DOHH2 (cell line): ENCODE measurements at regions not wholly inside any gene's neighbourhood (a gene's known extent, or its start where the extent isn't known, plus 50 kb on each side); places are given as distances from the start of the nearest gene placed in this dataset.

Experiments used
- H3F3A ChIP-seq: fragments of 200-600 bp; sonication (generic), shearing (Covaris generic); 2 replicates; pipeline ENCODE4 v1.6.0; 2016; ENCODE audit warnings: antibody characterized with exemption, mild to moderate bottlenecking; ENCODE audit not compliant: control insufficient read depth, insufficient read depth
- H3K27ac ChIP-seq: fragments of 200-600 bp; sonication (generic); 2 replicates; pipeline ENCODE4 v1.5.1; 2014; ENCODE audit warnings: low read depth, mild to moderate bottlenecking, low read length, moderate library complexity
- H3K27me3 ChIP-seq: fragments of 200-600 bp; sonication (generic); 2 replicates; pipeline ENCODE4 v1.6.1; 2014; ENCODE audit warnings: mild to moderate bottlenecking, low read length, mixed read lengths; ENCODE audit not compliant: control insufficient read depth
- H3K36me3 ChIP-seq: fragments of 200-600 bp; sonication (generic); 2 replicates; pipeline ENCODE4 v1.6.1; 2014; ENCODE audit warnings: mild to moderate bottlenecking, low read length, moderate library complexity, mixed read lengths; ENCODE audit not compliant: control insufficient read depth
- H3K4me1 ChIP-seq: fragments of 200-600 bp; sonication (generic); 2 replicates; pipeline ENCODE4 v1.6.1; 2014; ENCODE audit warnings: mild to moderate bottlenecking, low read length, mixed read lengths; ENCODE audit not compliant: control insufficient read depth
- H3K4me2 ChIP-seq: fragments of 200-600 bp; sonication (generic); 2 replicates; pipeline ENCODE4 v1.6.0; 2014; ENCODE audit warnings: mild to moderate bottlenecking, low read length, moderate library complexity
- H3K4me3 ChIP-seq: fragments of 200-600 bp; sonication (generic); 2 replicates; pipeline ENCODE4 v1.5.1; 2014; ENCODE audit warnings: mild to moderate bottlenecking, low read length, mixed read lengths
- H3K79me2 ChIP-seq: fragments of 200-600 bp; sonication (generic); 2 replicates; pipeline ENCODE4 v1.6.1; 2014; ENCODE audit warnings: mild to moderate bottlenecking, low read length, mixed read lengths; ENCODE audit not compliant: control insufficient read depth
- H3K9me2 ChIP-seq: fragments of 200-600 bp; sonication (generic); replicated peaks from 2 replicates; pipeline ENCODE4 v1.6.1; 2014; ENCODE audit warnings: mild to moderate bottlenecking, low read length, mixed read lengths; ENCODE audit not compliant: control insufficient read depth
- H3K9me3 ChIP-seq: fragments of 200-600 bp; sonication (generic); 2 replicates; pipeline ENCODE4 v1.6.1; 2014; ENCODE audit warnings: antibody characterized with exemption, low read length, mixed read lengths; ENCODE audit not compliant: control insufficient read depth, insufficient read depth
- H4K20me1 ChIP-seq: fragments of 200-600 bp; sonication (generic); 2 replicates; pipeline ENCODE4 v1.6.0; 2014; ENCODE audit warnings: low read depth, mild to moderate bottlenecking, antibody characterized with exemption, low read length, moderate library complexity; ENCODE audit not compliant: control insufficient read depth, insufficient read depth
- EZH2phosphoT487 ChIP-seq: fragments of 200-600 bp; sonication (generic); IDR thresholded peaks from 2 replicates; pipeline ENCODE4 v1.6.1; 2017; ENCODE audit warnings: borderline replicate concordance, mild to moderate bottlenecking, antibody characterized with exemption, low read length, moderate library complexity, mixed read lengths
- TF ChIP-seq, protein P1 (sequence below): fragments of 200-600 bp; sonication (generic); IDR thresholded peaks from one replicate; pipeline ENCODE4 v1.5.1; 2014; ENCODE audit warnings: antibody characterized with exemption, mild to moderate bottlenecking, low read depth, low read length; ENCODE audit not compliant: poor library complexity, severe bottlenecking

DNA sequence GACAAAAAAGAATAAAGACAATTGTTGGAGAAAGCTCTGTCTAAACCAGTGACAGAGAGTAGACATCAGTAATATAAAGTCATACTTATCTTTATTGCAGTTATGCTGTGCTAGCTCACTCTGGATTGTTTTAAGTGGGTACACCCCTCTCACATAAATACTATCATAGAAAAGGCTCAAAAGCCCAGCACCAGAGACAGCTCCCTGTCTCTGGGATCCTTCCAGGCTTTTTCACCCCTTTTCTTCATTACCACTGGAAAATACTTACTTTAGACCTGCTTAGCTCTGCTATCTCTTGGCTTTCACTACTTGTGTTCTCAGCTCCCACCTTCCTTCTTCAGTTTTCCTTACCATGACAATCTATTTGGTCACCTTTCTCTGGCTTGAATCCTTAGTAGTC, 259.1 kb upstream of the MINDY3 start:
- Histone ChIP-seq H3K9me2 (no peaks in the 10 kb centered on the region), H3K4me2 (no peak overlapping the region), H3K27me3 (no peaks in the 10 kb centered on the region), H3K36me3 (no peaks in the 10 kb centered on the region), H4K20me1 (no peaks in the 10 kb centered on the region), H3K9me3 (no peaks in the 10 kb centered on the region), H3F3A (no peaks in the 10 kb centered on the region), H3K79me2 (no peaks in the 10 kb centered on the region), H3K27ac (no peak overlapping the region), H3K4me3 (no peak overlapping the region), H3K4me1 (no peaks in the 10 kb centered on the region)
- TF ChIP-seq EZH2phosphoT487 = no peak
- TF ChIP-seq, protein P1, sequence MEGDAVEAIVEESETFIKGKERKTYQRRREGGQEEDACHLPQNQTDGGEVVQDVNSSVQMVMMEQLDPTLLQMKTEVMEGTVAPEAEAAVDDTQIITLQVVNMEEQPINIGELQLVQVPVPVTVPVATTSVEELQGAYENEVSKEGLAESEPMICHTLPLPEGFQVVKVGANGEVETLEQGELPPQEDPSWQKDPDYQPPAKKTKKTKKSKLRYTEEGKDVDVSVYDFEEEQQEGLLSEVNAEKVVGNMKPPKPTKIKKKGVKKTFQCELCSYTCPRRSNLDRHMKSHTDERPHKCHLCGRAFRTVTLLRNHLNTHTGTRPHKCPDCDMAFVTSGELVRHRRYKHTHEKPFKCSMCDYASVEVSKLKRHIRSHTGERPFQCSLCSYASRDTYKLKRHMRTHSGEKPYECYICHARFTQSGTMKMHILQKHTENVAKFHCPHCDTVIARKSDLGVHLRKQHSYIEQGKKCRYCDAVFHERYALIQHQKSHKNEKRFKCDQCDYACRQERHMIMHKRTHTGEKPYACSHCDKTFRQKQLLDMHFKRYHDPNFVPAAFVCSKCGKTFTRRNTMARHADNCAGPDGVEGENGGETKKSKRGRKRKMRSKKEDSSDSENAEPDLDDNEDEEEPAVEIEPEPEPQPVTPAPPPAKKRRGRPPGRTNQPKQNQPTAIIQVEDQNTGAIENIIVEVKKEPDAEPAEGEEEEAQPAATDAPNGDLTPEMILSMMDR = no peak

DNA sequence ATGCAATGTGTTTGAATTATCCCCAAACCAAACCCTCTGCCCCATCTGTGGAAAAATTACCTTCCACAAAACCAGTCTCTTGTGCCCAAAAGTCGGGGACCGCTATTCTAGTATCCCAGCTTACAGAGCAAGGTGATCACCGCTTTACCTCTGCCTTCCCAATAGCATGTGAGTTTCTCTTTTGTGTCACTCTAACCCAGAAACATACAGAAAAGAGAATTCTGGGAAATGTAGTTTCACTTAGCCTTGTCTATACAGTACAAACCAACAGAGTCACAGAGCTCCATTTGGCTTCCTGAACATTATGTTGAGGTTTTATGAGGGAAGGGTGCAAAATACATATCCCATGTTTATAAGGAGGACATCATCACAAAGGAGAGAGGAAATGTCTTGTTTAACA, 260.3 kb upstream of the MINDY3 start:
- H3K36me3 ChIP-seq = no peaks in the 10 kb centered on the region
- H3F3A ChIP-seq = no peaks in the 10 kb centered on the region
- no peaks in the 10 kb centered on the region for H4K20me1 ChIP-seq
- H3K4me1 ChIP-seq = no peaks in the 10 kb centered on the region
- no peaks in the 10 kb centered on the region for H3K9me3 ChIP-seq
- TF ChIP-seq EZH2phosphoT487 = no peak
- TF ChIP-seq, protein P1 = no peak
- H3K27ac ChIP-seq = no peak overlapping the region
- H3K4me3 ChIP-seq = no peak overlapping the region
- no peak overlapping the region for H3K4me2 ChIP-seq
- H3K9me2 ChIP-seq = no peaks in the 10 kb centered on the region
- H3K27me3 ChIP-seq = no peaks in the 10 kb centered on the region
- H3K79me2 ChIP-seq = no peaks in the 10 kb centered on the region

DNA sequence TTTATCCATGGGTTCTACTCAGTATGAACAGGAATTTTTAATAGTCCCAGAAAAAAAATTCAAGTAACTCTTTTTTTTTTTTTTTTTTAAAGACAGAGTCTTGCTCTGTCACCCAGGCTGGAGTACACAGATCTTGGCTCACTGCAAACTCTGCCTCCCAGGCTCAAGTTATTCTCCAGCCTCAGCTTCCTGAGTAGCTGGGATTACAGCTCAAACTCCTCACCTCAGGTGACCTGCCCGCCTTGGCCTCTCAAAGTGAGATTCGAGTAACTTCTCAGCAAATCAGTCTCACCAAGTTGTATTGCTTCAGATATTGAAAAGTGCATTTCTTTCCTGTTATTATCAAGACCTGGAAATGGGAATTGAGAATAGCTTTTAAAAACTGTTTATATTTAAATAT, 281.2 kb upstream of the MINDY3 start:
- Histone ChIP-seq H3K9me3 (no peaks in the 10 kb centered on the region), H3K9me2 (no peaks in the 10 kb centered on the region), H3K4me3 (no peak overlapping the region), H3K36me3 (no peaks in the 10 kb centered on the region), H4K20me1 (no peaks in the 10 kb centered on the region), H3F3A (no peaks in the 10 kb centered on the region), H3K4me1 (no peaks in the 10 kb centered on the region), H3K27me3 (no peaks in the 10 kb centered on the region), H3K27ac (no peak overlapping the region), H3K4me2 (no peak overlapping the region), H3K79me2 (no peaks in the 10 kb centered on the region)
- no peak for TF ChIP-seq EZH2phosphoT487
- TF ChIP-seq, protein P1 = no peak

DNA sequence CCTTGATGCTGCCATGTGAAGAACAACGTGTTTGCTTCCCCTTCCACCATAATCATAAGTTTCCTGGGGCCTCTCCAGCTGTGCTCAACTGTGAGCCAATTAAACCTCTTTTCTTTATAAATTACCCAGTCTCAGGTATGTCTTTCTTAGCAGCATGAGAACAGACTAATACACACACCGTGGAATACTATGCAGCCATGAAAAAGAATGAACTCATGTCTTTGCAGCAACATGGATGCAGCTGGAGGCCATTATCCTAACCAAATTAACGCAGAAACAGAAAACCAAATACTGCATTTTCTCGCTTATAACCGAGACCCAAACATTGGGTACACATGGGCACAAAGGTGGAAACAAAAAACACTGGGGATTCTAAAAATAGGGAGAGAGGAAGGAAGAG, 286.7 kb upstream of the MINDY3 start:
- H3K4me1 ChIP-seq = no peaks in the 10 kb centered on the region
- no peaks in the 10 kb centered on the region for H3K9me2 ChIP-seq
- H3K27me3 ChIP-seq = no peaks in the 10 kb centered on the region
- no peaks in the 10 kb centered on the region for H3K9me3 ChIP-seq
- H3K27ac ChIP-seq = no peak overlapping the region
- H3K4me2 ChIP-seq = no peak overlapping the region
- no peaks in the 10 kb centered on the region for H4K20me1 ChIP-seq
- H3K36me3 ChIP-seq = no peaks in the 10 kb centered on the region
- TF ChIP-seq EZH2phosphoT487 = no peak
- no peaks in the 10 kb centered on the region for H3F3A ChIP-seq
- no peak overlapping the region for H3K4me3 ChIP-seq
- H3K79me2 ChIP-seq = no peaks in the 10 kb centered on the region
